Fibroblast of gingiva (primary cell): ENCODE measurements at regions not wholly inside any gene's neighbourhood (a gene's known extent, or its start where the extent isn't known, plus 50 kb on each side); places are given as distances from the start of the nearest gene placed in this dataset.
"Not testable (repeated sequence)": the region's sequence is repeated elsewhere in the genome, so short reads cannot be mapped to it uniquely, and the experiment has no call there.

ENCODE experiments used
- DNase-seq: peaks from one replicate; pipeline ENCODE4 v3.0.0-alpha.2; 2011; ENCODE audit warnings: low read depth

GRCh38 chr9:74090921-74091320, 406.2 kb upstream of the RORB start:
- DNase-seq: not testable (repeated sequence)

GRCh38 chr9:74092491-74092834, 404.7 kb upstream of the RORB start:
- DNase-seq: no peak

- DNase-seq: not testable (repeated sequence)
Observed at GRCh38 chr9:74094037-74094436, 403.1 kb upstream of the RORB start.

GRCh38 chr9:74094766-74095165, 402.4 kb upstream of the RORB start:
- DNase-seq: no peak

- no peak for DNase-seq
Observed at GRCh38 chr9:74095925-74096324, 401.2 kb upstream of the RORB start.

GRCh38 chr9:74096420-74096819, 400.7 kb upstream of the RORB start:
- DNase-seq: no peak

GRCh38 chr9:74100042-74100441, 397.1 kb upstream of the RORB start:
- no peak for DNase-seq

- not testable (repeated sequence) for DNase-seq
Observed at GRCh38 chr9:74102148-74102547, 395.0 kb upstream of the RORB start.

- no peak for DNase-seq
Observed at GRCh38 chr9:74102702-74103101, 394.4 kb upstream of the RORB start.

GRCh38 chr9:74107692-74108091, 389.4 kb upstream of the RORB start:
- DNase-seq: no peak

- DNase-seq: no peak
Observed at GRCh38 chr9:74115976-74116375, 381.2 kb upstream of the RORB start.

- DNase-seq: no peak
Observed at GRCh38 chr9:74117151-74117550, 380.0 kb upstream of the RORB start.

- no peak for DNase-seq
Observed at GRCh38 chr9:74117731-74118130, 379.4 kb upstream of the RORB start.

GRCh38 chr9:74120061-74120460, 377.1 kb upstream of the RORB start:
- DNase-seq: peak; percentile 42

GRCh38 chr9:74120470-74120869, 376.7 kb upstream of the RORB start:
- DNase-seq: peak; percentile 2

GRCh38 chr9:74122216-74122615, 374.9 kb upstream of the RORB start:
- no peak for DNase-seq

- DNase-seq: no peak
Observed at GRCh38 chr9:74122661-74123060, 374.5 kb upstream of the RORB start.

GRCh38 chr9:74125941-74126340, 371.2 kb upstream of the RORB start:
- peak; percentile 9 for DNase-seq

GRCh38 chr9:74132986-74133385, 364.1 kb upstream of the RORB start:
- DNase-seq: no peak

GRCh38 chr9:74133921-74134320, 363.2 kb upstream of the RORB start:
- DNase-seq: no peak

- DNase-seq: no peak
Observed at GRCh38 chr9:74138182-74138581, 359.0 kb upstream of the RORB start.

GRCh38 chr9:74140141-74140540, 357.0 kb upstream of the RORB start:
- DNase-seq: no peak

GRCh38 chr9:74147906-74148305, 349.2 kb upstream of the RORB start:
- no peak for DNase-seq

GRCh38 chr9:74172874-74173273, 324.3 kb upstream of the RORB start:
- no peak for DNase-seq

- no peak for DNase-seq
Observed at GRCh38 chr9:74173284-74173683, 323.9 kb upstream of the RORB start.
